CD4-positive, alpha-beta T cell (primary cell): ENCODE measurements at regions not wholly inside any gene's neighbourhood (a gene's known extent, or its start where the extent isn't known, plus 50 kb on each side); places are given as distances from the start of the nearest gene placed in this dataset.

ENCODE experiments used
- ATAC-seq: fragments of 200-7000 bp; cut with Tn5 transposase; one replicate; pipeline ENCODE4 v1.10.0; 2022; ENCODE audit warnings: mild to moderate bottlenecking; ENCODE audit not compliant: poor library complexity
- CTCF ChIA-PET: fragments of 350-600 bp; sonication (Branson Sonifier 250); formaldehyde crosslinking; loops from one replicate; lab custom pipeline; 2021; ENCODE audit warnings: antibody characterized with exemption, inconsistent platforms; lab: Charles Lee
- POLR2A ChIA-PET: fragments of 350-600 bp; sonication (Branson Sonifier 250); formaldehyde crosslinking; loops from one replicate; lab custom pipeline; 2021; ENCODE audit warnings: antibody characterized with exemption, inconsistent platforms; lab: Charles Lee
- DNase-seq, 14 experiments: peaks; one replicate each; pipeline ENCODE4 v3.0.0-alpha.2; 2013 to 2020; ENCODE audit warnings: mixed read lengths in 2 of 14
- H3K27ac ChIP-seq, 2 donors: one replicate each; pipeline versions ENCODE4 v1.5.1 to v1.7.0; 2013; ENCODE audit warnings: low read length in 2 of 2, low read depth in 1 of 2, mild to moderate bottlenecking in 1 of 2
- H3K27me3 ChIP-seq, 2 experiments: 1 replicate in 1 of 2; 2 replicates in 1 of 2; pipeline versions ENCODE4 v1.6.1 to v1.7.0; 2013; ENCODE audit warnings: low read length in 2 of 2, control low read depth in 1 of 2, mild to moderate bottlenecking in 1 of 2, moderate library complexity in 1 of 2; ENCODE audit not compliant: insufficient read depth in 2 of 2, control insufficient read depth in 1 of 2
- H3K36me3 ChIP-seq: one replicate; pipeline ENCODE4 v1.6.1; 2013; ENCODE audit warnings: low read length, control low read depth; ENCODE audit not compliant: insufficient read depth
- H3K4me1 ChIP-seq: one replicate; pipeline ENCODE4 v1.6.1; 2013; ENCODE audit warnings: low read length, control low read depth; ENCODE audit not compliant: insufficient read depth
- H3K4me3 ChIP-seq: one replicate; pipeline ENCODE4 v1.5.1; 2013; ENCODE audit warnings: mild to moderate bottlenecking, low read length, moderate library complexity
- H3K9me3 ChIP-seq, 2 experiments: 1 replicate in 1 of 2; 2 replicates in 1 of 2; pipeline versions ENCODE4 v1.6.1 to v1.7.0; 2013; ENCODE audit warnings: low read length in 2 of 2, mild to moderate bottlenecking in 2 of 2, control low read depth in 1 of 2, moderate library complexity in 1 of 2; ENCODE audit not compliant: control insufficient read depth in 1 of 2, insufficient read depth in 1 of 2
- H3K27ac Mint-ChIP-seq: one replicate; pipeline ENCODE4 v1.8.0; 2020; ENCODE audit warnings: mixed read lengths
- H3K27me3 Mint-ChIP-seq: one replicate; pipeline ENCODE4 v1.8.0; 2021; ENCODE audit warnings: mixed read lengths
- H3K36me3 Mint-ChIP-seq: one replicate; pipeline ENCODE4 v1.8.0; 2021; ENCODE audit warnings: low read depth, mixed read lengths
- H3K4me1 Mint-ChIP-seq: one replicate; pipeline ENCODE4 v1.8.0; 2021; ENCODE audit warnings: low read depth, mixed read lengths
- H3K4me3 Mint-ChIP-seq: one replicate; pipeline ENCODE4 v1.8.0; 2020; ENCODE audit warnings: mild to moderate bottlenecking, mixed read lengths
- H3K9me3 Mint-ChIP-seq: one replicate; pipeline ENCODE4 v1.8.0; 2020; ENCODE audit warnings: mixed read lengths
- intact Hi-C, 2 experiments: fragments of 100-400 bp; cut with DNase I in 1 of 2; cut with micrococcal nuclease in 1 of 2; formaldehyde crosslinking; loops; one replicate each; pipeline versions ENCODE4 v1.15.1 to v1.9.0; 2023 to 2025; cut with DNase I, micrococcal nuclease
- TF ChIP-seq, protein P1 (sequence below): fragments of 200-600 bp; IDR thresholded peaks from one replicate; pipeline ENCODE4 v1.8.0; 2022; ENCODE audit warnings: antibody characterized with exemption, mild to moderate bottlenecking

DNA sequence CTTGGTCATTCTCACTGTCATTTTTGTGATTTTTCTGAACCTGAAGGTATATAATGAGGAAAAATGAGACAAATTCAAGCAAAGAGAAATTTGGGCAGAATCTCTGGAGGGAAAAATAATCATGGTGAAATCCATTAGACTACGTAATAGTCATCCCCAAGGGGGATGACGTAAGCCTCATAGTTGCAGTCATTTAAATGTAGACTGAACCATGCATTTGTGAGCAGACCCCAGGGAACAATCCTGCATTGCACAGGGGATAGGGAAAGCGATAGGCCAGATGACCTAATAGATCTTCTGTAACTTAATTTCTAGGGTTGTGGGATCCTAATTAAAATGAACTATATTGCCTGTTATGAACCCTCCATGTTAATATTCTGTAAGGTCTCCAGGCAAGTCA lies 167.4 kb upstream of the C1orf21 start:
- TF ChIP-seq, protein P1, sequence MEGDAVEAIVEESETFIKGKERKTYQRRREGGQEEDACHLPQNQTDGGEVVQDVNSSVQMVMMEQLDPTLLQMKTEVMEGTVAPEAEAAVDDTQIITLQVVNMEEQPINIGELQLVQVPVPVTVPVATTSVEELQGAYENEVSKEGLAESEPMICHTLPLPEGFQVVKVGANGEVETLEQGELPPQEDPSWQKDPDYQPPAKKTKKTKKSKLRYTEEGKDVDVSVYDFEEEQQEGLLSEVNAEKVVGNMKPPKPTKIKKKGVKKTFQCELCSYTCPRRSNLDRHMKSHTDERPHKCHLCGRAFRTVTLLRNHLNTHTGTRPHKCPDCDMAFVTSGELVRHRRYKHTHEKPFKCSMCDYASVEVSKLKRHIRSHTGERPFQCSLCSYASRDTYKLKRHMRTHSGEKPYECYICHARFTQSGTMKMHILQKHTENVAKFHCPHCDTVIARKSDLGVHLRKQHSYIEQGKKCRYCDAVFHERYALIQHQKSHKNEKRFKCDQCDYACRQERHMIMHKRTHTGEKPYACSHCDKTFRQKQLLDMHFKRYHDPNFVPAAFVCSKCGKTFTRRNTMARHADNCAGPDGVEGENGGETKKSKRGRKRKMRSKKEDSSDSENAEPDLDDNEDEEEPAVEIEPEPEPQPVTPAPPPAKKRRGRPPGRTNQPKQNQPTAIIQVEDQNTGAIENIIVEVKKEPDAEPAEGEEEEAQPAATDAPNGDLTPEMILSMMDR: no peak
- H3K36me3 ChIP-seq: no peaks in the 10 kb centered on the region
- no peak overlapping the region for H3K27ac Mint-ChIP-seq
- H3K4me3 Mint-ChIP-seq: no peak overlapping the region
- no peaks in the 10 kb centered on the region for H3K27me3 ChIP-seq
- no peaks in the 10 kb centered on the region for H3K9me3 ChIP-seq
- H3K4me1 Mint-ChIP-seq: no peaks in the 10 kb centered on the region
- intact Hi-C loops: no loop called here
- peaks cover 13% of the 10 kb centered on the region for H3K27me3 Mint-ChIP-seq
- POLR2A ChIA-PET: no interaction called here
- ATAC-seq (no peak), DNase-seq (no peak)
- no peaks in the 10 kb centered on the region for H3K4me1 ChIP-seq
- no peaks in the 10 kb centered on the region for H3K36me3 Mint-ChIP-seq
- H3K4me3 ChIP-seq: no peak overlapping the region
- H3K9me3 Mint-ChIP-seq: no peaks in the 10 kb centered on the region
- CTCF ChIA-PET: no interaction called here
- H3K27ac ChIP-seq: no peak overlapping the region

DNA sequence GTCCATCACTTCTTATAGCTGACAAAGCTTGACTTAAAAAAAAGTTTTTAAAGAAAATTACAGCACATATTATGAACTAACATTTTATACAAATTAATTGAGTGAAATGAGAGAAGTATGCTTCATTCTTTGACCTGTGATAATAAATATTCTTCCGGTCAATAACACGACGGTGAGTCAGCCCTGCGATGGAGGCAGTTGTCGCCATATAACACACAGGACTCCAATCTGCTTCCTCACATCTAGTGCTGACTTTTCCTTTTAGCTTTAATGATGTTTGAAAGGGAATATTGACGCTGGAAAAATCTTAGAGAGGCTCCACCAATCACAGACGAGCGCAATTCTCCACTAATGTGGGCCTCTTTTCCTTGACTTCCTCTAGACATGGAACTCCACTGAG lies 166.9 kb upstream of the C1orf21 start:
- H3K4me3 ChIP-seq: no peak overlapping the region
- ChIA-PET POLR2A (no interaction called here), CTCF (no interaction called here)
- H3K36me3 ChIP-seq: no peaks in the 10 kb centered on the region
- Mint-ChIP-seq H3K9me3 (no peaks in the 10 kb centered on the region), H3K36me3 (no peaks in the 10 kb centered on the region), H3K4me1 (no peaks in the 10 kb centered on the region), H3K27me3 (peaks cover 13% of the 10 kb centered on the region), H3K4me3 (no peak overlapping the region), H3K27ac (no peak overlapping the region)
- ATAC-seq (no peak), DNase-seq (no peak)
- H3K4me1 ChIP-seq: no peaks in the 10 kb centered on the region
- no peaks in the 10 kb centered on the region for H3K9me3 ChIP-seq
- no peak overlapping the region for H3K27ac ChIP-seq
- H3K27me3 ChIP-seq: no peaks in the 10 kb centered on the region
- intact Hi-C loops: loop anchor here (5.0 to 10.0 kb wide), 3 partner anchors 143 to 563 kb away; no protein-coding TSS in a partner anchor
- TF ChIP-seq, protein P1: no peak

DNA sequence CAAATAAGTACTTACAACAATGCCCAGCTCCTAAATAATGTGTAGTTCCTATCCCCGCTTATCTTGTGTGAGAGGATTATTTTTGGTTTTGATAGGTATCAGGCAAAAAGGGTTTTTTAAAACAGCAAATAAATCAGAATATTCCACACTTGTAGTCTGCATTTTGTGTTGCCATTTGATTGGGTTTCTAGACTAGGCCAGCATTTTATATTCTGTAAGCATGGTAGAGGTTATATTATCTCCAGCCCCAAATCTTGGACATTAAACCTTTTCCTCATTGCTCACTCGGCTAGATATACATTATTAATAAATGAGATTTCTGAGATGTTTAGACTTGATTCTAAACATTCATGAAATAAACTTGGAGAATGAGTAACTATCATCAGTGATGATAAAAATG lies 165.7 kb upstream of the C1orf21 start:
- intact Hi-C loops: loop anchor here (5.0 to 10.0 kb wide), 3 partner anchors 144 to 564 kb away; no protein-coding TSS in a partner anchor
- CTCF ChIA-PET: no interaction called here
- no peak overlapping the region for H3K27ac ChIP-seq
- no peak overlapping the region for H3K27ac Mint-ChIP-seq
- ATAC-seq: no peak
- no peak overlapping the region for H3K4me3 Mint-ChIP-seq
- TF ChIP-seq, protein P1: no peak
- H3K9me3 Mint-ChIP-seq: no peaks in the 10 kb centered on the region
- H3K36me3 Mint-ChIP-seq: no peaks in the 10 kb centered on the region
- DNase-seq: no peak
- H3K4me3 ChIP-seq: no peak overlapping the region
- no peaks in the 10 kb centered on the region for H3K4me1 Mint-ChIP-seq
- no peaks in the 10 kb centered on the region for H3K36me3 ChIP-seq
- POLR2A ChIA-PET: no interaction called here
- peaks cover 0 to 1% of the 10 kb centered on the region in 2 experiments for H3K27me3 ChIP-seq
- no peaks in the 10 kb centered on the region for H3K4me1 ChIP-seq
- H3K27me3 Mint-ChIP-seq: peaks cover 6% of the 10 kb centered on the region
- no peaks in the 10 kb centered on the region for H3K9me3 ChIP-seq
